Sigmoid colon (tissue), 6 donors: ENCODE measurements at regions not wholly inside any gene's neighbourhood (a gene's known extent, or its start where the extent isn't known, plus 50 kb on each side); places are given as distances from the start of the nearest gene placed in this dataset.
"Not testable (repeated sequence)": the region's sequence is repeated elsewhere in the genome, so short reads cannot be mapped to it uniquely, and the experiment has no call there.

Experiments used
- DNase-seq: peaks from one replicate; pipeline ENCODE4 v3.0.0-alpha.2; 2019
- H3K27ac ChIP-seq, 4 donors: fragments of 200-600 bp; sonication (generic); one replicate each; pipeline ENCODE4 v1.5.1; 2016 to 2019; ENCODE audit warnings: mild to moderate bottlenecking in 1 of 4
- H3K27me3 ChIP-seq, 3 donors: fragments of 200-600 bp; sonication (generic); one replicate each; pipeline ENCODE4 v1.5.1; 2019; ENCODE audit warnings: mild to moderate bottlenecking in 1 of 3
- H3K36me3 ChIP-seq, 4 donors: fragments of 200-600 bp; sonication (generic); one replicate each; pipeline ENCODE4 v1.5.1; 2016 to 2019
- H3K4me1 ChIP-seq, 4 donors: fragments of 200-600 bp; sonication (generic); one replicate each; pipeline ENCODE4 v1.5.1; 2017 to 2019
- H3K4me3 ChIP-seq, 4 donors: fragments of 200-600 bp; sonication (generic); one replicate each; pipeline ENCODE4 v1.5.1; 2017 to 2019; ENCODE audit warnings: mild to moderate bottlenecking in 2 of 4, moderate library complexity in 1 of 4
- H3K9me3 ChIP-seq, 4 donors: fragments of 200-600 bp in 3 of 4; sonication (generic) in 3 of 4; one replicate each; pipeline versions ENCODE4 v1.5.1 to v1.6.1; 2013 to 2019
- WGBS, 2 donors: extraction: QIAGEN DNeasy Blood & Tissue Kit; methylation state at CpG; one replicate each; pipeline ENCODE4 v1.1.7; 2013; 5-methylcytosine and 5-hydroxymethylcytosine counted together
- intact Hi-C: fragments of 100-400 bp; cut with DNase I; formaldehyde crosslinking; loops from one replicate; pipeline ENCODE4 v1.15.1; 2023
- small RNA-seq, 3 donors: library from RNA; depleted of rRNA; stranded (forward); fragments of <200 nt; gene quantifications; one replicate each; pipeline ENCODE3, GENCODE V24; 2016
- donor health status: healthy with polysubstance abuse.
- donor health status: healthy.

DNA sequence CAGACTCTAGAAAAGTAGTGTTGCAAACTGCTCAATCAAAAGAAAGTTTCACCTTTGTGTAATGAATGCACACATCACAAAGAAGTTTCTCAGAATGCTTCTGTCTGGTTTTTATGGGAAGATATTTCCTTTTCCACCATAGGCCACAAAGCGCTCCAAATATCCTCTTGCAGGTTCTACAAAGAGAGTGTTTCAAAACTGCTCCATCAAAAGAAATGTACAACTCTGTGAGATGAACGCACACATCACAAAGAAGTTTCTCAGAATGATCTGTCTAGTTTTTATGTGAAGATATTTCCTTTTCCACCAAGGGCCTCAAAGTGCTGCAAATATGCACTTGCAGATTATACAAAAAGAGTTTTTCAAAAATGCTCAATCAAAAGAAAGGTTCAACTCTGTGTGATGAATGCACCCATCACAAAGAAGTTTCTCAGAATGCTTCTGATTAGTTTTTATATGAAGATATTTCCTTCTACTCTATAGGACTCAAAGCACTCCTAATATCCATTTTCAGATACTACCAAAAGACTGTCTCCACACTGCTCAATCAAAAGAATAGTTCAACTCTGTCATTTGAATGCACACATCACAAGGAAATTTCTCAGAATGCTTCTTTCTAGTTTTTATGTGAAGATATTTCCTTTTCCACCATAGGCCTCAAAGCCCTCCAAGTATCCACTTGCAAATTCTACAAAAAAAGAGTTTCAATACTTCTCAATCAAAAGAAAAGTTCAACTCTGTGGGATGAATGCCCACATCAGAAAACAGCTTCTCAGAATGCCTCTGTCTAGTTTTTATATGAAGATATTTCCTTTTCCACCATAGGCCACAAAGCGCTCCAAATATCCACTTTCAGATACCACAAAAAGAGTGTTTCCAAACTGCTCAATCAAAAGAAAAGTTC is 1371.9 kb upstream of the DEFB115 start:
- H3K4me1 ChIP-seq, H3K27ac ChIP-seq, H3K9me3 ChIP-seq, DNase-seq, H3K36me3 ChIP-seq, H3K4me3 ChIP-seq, intact Hi-C loops, H3K27me3 ChIP-seq: not testable (repeated sequence)
- 39 to 63% methylated on average over 2 of the region's 3 CpGs for WGBS, 2 donors

- intact Hi-C loops, H3K9me3 ChIP-seq, H3K36me3 ChIP-seq, DNase-seq, H3K4me3 ChIP-seq, H3K27me3 ChIP-seq, H3K27ac ChIP-seq, H3K4me1 ChIP-seq: not testable (repeated sequence)
- WGBS, 2 donors, result 90% methylated on average over 5 of the region's 5 CpGs
Measured at GRCh38 chr20:29891555-29891954, 1365.9 kb upstream of the DEFB115 start.

Small RNA genes in the stretch of these regions (small RNA-seq; reads per million reads assigned to genes)
- gene RF00002, result 0 to 0.07 (median 0.06) reads per million in 3 donors
